HG02885 (cell line): ENCODE measurements at regions not wholly inside any gene's neighbourhood (a gene's known extent, or its start where the extent isn't known, plus 50 kb on each side); places are given as distances from the start of the nearest gene placed in this dataset.
A peak's percentile ranks its signal among the peaks of the same experiment; 100 is the strongest.

Experiments
- ATAC-seq: cut with Tn5 transposase; IDR thresholded peaks from one replicate; pipeline ENCODE4 v1.9.1; 2021; ENCODE audit warnings: mild to moderate bottlenecking; ENCODE audit not compliant: unreplicated experiment, poor library complexity

DNA sequence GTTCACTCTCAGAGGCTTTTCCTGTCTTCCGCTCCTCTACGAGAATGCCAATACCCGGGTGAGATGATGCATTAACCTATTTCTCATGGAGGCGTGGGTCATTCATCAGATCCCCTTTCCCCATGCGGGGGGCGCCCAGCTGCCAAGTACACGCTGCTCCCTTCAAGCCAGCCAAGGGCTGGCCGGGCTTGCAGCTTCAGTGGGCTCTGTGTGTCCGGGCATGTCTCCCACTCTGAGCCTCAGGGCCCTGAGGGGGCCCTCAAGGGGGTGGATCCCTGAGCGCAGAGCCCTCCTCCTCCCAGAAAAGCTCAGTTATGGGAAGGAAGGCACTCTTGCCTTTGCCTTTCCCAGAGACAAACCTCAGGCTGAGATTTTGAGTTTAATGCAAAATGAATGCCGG, 431.8 kb upstream of the MYT1L start:
- no peak for ATAC-seq

DNA sequence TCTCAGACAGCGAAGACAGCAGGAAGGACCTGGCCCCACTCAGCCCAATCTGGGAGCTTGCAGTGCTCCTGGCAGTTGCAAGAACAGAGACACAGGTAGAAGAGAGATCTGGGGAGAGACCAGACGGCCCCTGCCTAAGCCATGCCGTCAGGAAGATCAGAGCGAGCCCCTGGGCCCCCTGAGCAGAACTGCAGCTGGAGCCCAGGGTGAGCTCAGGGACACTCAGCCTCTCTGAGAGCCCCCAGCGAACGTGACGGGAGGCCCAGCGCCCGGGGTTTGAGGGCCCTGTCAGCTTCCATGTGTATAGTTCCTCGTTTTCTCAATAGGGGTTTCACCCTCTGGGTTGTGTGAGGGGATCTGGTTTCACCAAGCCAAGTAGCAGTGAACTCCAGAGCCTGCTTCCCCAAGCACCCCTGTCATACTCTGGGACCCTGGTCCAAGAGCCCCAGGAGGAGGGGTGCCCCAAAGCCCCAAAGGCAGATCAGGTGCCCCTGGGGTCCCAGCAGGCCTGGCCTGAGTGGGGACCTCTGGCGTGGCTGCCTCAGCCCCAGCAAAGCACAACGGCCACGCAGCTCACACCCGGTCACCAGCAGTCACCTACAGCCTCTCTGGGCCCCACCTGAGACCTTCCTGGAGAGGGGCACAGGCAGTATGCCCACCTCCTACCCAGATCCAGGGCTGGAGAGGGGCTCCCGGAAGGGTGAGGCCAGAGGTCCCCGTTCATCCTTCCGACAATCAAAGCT, 431.3 kb upstream of the MYT1L start:
- ATAC-seq = no peak

DNA sequence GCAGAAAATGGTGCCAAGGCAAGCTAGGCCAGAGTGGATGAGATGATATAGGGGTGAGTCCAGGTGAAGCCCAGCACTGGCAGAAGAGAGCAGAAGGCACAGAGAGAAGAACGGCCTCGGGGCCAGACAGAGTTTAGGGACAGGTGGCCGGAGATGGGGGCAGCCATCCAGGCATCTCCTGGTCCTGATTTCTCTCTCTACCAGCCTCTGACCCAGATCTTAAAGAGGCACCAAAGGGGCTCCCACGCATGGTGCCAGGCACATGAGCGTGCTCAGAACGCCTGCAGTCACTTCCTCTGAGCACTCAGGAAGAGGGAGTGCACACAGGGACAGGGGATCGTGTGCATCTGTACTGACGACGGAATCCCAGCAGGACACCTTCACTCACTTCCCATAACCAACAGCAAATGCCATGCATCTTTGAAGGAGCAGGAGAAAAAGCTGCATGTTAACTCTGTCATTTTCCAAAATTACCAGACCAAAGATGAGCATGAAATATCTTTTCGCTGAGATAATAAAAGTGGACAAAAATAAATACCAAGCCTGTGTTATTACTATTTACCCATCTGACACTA, 427.8 kb upstream of the MYT1L start:
- ATAC-seq = no peak

DNA sequence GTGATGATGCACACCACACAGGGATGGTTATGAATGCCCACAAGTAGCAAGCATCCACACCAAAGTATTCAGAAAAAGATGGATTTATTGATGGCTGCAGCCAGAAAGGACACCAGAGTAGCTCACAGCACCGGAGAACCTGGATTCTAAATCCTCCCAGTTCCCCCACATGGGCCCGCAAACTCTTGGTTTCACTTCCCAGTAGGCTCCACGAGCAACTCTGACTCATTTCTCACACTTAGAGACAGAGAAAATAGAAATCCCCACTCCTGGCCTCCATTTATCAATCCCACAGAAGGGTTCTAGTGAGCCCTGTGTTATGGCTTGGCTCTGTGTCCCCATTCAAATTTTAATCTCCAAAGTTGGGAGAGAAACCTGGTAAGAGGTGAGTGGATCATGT, 426.7 kb upstream of the MYT1L start:
- ATAC-seq = peak; percentile 90

DNA sequence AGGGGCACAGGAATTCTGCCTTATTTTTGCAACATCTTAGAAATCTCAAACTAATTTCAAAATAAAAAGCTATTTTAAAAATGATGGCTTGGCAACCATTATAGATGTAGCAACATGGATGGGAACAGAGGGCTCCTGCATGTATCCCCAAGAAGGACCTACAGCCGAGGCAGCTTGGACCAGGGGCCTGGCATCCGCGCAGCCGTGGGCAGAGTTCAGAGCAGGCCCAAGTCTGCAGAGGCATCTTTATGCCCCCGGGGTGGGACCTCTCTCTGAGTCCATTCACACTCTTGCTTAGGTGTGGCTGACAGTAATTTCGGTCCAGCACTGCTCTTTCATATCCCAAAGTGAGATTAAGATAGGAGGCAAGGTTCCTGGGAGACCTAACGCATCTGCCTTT, 425.8 kb upstream of the MYT1L start:
- ATAC-seq = no peak

DNA sequence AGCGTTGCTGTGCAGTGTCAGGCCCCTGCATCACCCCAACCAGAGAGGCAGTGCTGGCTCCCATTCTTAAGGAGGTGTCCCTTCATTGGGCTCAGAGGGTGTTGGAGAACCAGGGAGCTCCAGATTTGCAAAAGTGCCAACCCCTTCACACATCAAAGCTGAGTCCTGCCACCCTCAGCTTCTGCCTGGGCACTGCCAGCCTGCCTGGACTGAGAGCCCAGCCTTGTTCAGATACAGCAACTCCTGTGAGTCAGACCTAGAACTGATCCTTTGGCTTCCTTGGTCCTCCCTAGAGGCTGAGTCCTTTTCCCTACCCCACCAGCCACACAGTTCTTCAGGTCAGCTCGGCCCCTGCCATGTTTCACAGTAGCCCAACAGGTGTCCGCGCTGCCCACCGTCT, 424.9 kb upstream of the MYT1L start:
- no peak for ATAC-seq

DNA sequence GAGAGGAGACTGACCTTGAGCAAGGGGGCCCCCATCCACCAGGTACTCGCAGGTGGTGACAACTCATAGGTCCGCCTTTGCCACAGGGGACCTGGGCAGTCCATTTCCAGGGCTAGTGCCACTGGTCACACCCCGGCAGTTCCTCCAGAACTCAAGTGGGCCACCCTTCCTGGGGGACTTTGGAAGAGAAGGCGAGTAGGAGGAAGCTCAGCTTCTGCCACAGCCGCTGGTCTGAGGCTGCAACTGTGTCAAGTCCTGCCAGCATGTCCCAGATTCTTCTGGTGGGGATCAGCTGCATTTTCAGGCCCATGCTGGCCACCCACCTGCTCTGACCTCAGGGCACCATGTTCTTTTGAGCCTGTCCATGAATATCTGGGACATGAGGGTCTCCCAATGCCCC, 423.9 kb upstream of the MYT1L start:
- no peak for ATAC-seq

DNA sequence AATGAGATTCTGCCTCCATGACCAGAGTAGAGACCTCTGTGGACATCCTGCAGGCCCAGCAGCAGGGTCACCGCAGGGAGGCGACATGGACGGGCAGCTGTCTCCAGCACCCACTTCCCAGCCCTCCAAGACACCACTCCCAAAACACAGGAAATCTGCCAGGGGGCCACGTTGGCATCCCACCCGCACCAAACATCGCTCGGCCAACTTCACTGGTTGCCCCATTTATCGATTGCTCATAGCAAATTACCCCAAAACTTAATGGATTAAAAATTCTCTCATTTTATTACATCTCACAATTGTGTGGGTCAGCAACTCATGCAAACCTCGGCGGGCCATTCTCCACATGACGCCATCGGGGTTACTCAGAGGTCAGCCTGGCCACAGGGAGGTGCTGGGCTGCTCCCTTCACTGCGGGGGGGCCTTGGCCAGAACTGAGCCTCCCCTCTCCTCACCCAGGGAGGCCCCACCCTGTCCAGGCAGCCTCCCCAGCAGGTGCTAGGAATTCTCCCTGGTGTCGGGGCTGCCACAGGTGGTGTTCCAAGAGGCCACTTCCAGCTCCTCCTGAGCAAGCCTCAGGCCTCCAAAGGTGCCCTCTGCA, 420.7 kb upstream of the MYT1L start:
- no peak for ATAC-seq

DNA sequence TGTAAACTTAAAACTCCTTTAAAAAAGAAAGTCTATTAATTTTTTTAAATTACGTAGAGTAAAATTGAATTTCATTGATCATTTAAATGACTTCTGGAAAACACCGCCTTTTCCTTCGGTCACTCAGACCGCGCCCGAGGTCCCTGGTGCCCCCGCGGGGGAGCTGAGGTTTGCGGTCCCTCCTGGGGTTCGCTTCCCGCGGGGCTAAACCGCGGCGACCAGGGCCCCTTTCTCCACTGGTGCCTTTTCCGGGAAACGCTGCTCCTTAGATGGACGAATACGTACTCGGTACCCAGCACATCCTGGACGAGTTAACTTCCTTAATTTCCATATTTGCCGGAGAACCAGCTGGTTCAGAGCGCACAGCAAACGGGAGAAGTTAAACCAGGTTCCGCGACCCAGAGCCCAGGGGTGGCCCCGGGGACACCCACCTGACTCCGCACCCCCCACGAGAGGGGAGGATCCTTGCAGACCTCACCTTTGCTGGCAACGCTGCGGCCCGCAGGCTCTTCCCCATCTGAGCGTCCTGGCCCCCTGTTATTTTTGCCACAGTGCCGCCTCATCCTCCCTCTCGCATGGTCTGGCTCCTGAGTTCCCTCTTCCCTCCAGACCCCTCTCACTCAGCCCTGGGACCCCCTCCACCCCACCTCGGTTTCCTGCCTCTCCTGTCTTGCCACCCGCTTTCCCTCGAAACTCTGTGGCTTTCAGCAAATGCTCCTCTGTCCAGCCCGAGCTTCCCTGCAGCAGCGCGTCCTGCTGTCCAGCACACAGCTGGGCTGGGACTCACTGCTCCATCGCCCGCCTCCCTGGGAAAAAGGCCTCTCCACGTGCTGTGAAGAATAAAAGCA, 420.0 kb upstream of the MYT1L start:
- ATAC-seq = no peak

DNA sequence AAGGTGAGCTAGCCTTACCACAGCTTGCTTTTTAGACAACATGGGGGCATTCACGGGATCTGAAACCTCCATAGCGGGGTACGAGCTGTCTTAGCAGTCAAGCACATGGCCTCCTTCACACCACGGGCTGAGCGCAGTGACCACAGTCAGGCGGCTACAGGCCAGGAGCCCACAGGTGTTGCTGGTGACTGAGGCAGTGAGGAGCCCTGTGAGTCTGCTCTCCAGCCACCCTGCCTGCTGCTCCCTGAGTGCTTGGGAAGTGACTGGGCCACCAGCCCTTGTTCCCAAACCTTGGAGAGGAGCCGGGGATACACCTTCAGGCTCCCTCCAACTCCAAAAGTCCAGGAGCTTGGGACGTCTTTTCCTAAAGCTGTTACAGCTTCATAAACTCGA, 418.1 kb upstream of the MYT1L start:
- ATAC-seq = no peak

DNA sequence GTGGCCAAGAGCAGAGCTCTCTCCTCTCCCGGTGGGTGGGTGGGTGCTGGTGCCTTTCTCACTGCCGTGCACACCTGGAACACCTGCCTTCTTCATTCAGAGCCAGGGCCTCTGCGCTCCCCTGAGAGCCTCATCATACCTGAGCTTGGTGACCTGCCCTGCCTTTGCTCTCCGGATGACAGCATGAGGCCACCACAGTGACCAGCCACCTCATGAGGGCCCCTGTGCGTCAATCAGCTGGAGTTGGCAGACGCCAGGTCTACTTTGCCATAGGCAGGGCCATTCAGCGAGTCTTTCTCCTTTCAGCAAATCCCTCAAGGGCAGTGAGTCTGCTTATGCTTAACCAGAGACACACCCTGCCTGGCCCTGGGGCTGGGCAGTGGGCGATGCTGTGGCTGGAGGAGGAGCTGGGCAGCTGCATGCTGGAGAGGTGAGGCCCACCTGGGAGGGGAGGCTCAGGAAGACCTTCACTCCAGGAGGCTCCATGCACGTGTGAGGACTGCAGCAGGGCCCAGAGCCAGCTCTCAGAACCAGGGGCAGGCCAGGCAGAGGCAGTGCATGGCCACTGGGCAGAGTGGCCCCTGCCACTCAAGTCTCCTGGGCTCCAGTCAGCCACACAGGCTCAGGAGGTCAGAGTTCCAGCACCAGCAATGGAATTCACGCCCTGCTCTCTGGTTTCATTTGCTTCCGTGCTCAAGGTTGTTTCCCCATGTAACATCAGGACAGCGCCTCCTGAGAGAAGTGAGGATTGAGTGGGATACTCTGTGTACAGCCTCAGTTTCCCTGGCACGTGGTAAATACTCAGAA, 417.5 kb upstream of the MYT1L start:
- no peak for ATAC-seq

DNA sequence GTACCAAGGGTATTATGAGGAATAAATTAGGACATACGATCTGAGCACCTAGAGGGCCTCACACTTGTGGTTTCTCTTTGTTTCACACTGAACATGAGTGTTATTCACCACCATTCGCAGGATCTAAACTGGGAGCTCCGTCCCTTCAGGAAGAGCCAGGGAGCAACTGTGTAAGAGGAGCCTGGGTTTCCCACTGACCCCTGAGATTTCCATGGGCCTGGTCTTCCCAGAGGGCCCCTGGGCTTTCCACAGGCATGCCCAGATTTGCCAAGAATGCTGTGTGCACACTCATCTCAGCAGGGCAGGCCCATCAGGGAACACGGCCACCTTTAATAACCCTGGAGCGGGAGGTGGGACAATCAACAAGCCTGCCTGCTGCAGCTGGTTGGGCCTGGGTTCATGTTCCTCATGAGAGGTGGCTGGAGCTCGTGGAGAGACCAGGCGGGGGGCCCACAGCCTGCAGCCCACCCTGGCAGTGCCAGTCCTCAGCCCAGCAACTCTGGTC, 416.8 kb upstream of the MYT1L start:
- ATAC-seq = no peak

DNA sequence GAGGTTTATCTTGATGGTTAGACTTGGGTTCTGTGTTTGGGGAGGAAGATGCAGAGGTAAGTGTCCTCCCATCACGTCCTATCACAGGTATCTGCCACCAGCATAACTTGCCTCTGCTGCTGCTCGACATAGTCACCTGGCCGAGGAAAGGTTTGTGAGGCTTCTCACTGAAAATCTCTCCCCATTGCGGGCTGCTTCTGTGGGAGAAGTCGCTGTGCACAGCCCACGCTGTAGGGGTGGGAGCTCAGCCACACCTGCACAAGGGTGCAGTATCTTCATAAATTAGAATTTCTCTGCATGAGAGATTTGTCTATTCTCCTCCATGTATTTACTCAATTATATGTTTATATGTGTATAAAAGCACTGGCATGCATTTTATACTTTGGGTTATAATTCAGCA, 415.7 kb upstream of the MYT1L start:
- no peak for ATAC-seq

DNA sequence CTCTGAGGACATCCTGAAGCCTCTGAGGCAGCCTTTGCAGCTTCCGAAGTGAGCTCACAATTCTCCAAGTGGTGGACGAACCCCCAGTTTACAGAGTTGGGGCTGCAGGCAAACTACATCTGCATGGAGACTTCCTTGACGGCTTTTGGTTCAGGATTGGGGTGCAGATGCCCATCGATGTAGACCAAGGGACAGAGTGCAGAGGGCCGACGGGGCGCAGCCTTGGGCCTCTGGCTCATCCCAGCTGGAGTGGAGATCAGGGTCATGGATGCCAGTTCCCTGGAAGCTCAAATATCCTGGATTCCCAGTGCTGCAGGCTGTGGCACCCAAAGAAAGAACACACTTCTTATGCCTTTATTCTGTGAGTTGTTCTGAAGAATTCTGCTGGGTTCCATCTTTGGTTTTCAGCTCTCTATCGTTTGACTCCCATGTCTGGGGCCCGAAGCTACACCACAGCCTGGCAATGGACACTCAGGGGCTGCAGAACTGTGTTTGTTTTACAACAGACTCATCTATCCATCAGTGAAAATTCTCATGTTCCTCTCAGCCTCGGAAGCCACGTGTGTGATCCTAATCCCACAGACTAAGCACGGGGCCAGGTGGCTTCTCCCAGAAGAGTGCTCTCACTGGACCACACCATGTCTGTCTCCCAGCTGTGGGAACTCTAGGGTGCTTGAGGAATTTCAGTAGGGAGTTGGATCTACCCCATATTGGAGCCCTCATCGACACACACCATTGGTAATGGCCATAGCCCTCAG, 414.1 kb upstream of the MYT1L start:
- no peak for ATAC-seq

DNA sequence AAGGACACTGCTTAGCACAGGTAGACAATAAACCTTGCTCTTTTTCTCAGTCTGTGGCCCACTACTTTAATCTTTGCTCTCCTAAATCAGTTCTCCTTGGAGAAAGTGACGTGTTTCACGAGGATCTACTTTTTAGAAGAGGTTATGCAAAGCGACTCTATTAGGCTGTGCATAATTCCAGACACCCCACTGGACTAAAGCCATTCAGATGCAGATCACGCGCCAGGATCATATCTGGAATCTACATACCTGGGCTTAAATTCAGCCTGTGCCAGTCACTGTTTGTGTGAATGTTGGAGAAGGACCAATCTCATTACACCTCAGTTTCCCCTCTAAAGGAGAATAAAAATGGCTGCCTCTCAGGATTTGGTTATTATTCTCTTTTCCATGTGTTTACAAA, 413.0 kb upstream of the MYT1L start:
- no peak for ATAC-seq

DNA sequence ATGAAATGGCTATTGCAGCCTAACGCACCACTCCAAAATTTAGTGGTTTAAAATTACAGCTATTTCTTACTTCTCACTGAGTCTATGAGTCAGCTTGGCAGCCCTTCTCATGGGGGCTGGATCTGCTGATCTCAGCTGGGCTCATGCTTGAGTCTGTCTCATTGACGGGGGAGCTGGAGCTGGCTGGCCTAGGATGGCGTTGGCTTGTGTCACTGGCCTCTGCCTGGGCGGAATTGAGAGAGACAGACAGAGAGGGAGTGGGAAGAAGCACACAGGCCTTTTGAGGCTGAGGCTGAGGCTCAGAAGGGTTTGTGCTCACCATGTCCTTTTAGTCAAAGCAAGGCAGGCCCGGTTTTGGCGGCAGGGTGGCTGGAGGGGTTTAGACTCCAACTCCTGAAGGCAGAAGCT, 412.1 kb upstream of the MYT1L start:
- ATAC-seq = no peak

DNA sequence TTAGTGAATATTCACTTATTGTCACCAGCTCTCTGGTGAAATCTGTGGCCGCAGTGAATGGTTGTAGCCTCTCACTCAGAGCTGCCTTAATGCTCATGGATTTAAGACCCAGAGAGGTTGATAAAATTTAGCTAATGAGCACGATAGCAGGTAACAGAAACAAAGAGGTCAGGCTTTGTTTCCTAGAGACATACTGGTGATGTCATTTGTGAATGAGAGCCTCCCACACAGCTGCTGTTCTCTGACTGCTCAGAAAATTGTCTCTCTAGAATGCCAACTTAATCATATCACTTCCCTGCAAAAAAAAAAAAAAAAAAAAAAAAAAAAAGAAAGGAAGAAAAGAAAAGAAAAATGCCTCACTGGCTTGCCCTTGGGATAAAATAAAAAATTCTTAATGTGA, 411.7 kb upstream of the MYT1L start:
- no peak for ATAC-seq

DNA sequence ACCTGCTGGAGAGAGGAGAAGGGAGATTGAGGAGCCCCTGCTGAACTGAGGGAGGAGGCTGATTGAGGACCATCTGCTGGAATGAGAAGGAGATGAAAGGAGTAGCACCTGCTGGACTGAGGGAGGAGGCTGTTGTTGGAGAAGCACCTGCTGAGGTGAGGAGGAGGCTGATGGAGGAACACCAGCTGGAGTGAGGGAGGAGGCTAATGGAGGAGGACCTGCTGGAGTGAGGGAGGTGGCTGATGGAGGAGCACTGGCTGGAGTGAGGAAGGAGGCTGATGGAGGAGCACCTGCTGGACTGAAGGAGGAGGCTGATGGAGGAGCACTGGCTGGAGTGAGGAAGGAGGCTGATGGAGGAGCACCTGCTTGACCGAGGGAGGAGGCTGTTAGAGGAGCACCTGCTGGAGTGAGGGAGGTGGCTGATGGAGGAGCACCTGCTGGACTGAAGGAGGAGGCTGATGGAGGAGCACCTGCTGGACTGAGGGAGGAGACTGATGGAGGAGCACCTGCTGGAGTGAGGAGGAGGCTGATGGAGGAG, 409.2 kb upstream of the MYT1L start:
- ATAC-seq = no peak

DNA sequence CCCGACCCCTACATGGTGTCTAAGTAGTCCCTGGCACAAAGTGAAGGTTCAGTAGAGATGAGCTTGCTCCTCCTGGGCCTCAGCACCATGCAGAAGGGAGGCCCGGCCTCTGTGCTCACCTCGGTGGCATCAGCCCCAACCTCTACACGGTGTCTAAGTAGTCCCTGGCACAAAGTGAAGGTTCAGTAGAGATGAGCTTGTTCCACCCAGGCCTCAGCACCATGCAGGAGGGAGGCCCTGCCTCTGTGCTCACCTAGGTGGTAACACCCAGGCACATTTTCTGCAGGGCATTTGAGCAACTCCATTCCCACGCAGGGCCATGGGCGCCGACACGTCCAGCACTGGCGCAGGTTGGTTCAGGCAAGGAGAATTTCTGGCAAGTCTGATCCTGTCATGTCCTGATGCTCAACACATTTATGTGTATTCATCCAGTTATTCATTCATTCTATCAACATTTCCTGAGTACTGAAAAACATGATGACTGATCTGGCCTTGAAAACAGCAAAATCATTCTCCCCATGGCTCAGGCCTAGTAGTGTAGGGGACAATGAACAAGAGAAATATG, 408.2 kb upstream of the MYT1L start:
- ATAC-seq = no peak
